Neuronal stem cell (in vitro differentiated cells): ENCODE measurements at regions not wholly inside any gene's neighbourhood (a gene's known extent, or its start where the extent isn't known, plus 50 kb on each side); places are given as distances from the start of the nearest gene placed in this dataset.
A peak's percentile ranks its signal among the peaks of the same experiment; 100 is the strongest.

Experiments
- DNase-seq: peaks from one replicate; pipeline ENCODE4 v3.0.0-alpha.2; 2013; ENCODE audit warnings: low spot score
- H2AFZ ChIP-seq: one replicate; pipeline ENCODE4 v1.6.1; 2013; ENCODE audit warnings: mild to moderate bottlenecking, low read length, inconsistent platforms
- H2AK5ac ChIP-seq: 2 replicates; pipeline ENCODE4 v1.6.1; 2013; ENCODE audit warnings: low read depth, mild to moderate bottlenecking, inconsistent platforms, low read length, moderate library complexity, mixed read lengths
- H2BK120ac ChIP-seq: 2 replicates; pipeline ENCODE4 v1.6.1; 2013; ENCODE audit warnings: low read depth, mild to moderate bottlenecking, inconsistent platforms, low read length, moderate library complexity, mixed read lengths
- H2BK12ac ChIP-seq: one replicate; pipeline ENCODE4 v1.6.1; 2013; ENCODE audit warnings: low read length, inconsistent platforms
- H2BK15ac ChIP-seq: 2 replicates; pipeline ENCODE4 v1.6.1; 2013; ENCODE audit warnings: mild to moderate bottlenecking, low read length, inconsistent platforms, mixed read lengths
- H2BK5ac ChIP-seq: one replicate; pipeline ENCODE4 v1.6.1; 2013; ENCODE audit warnings: inconsistent platforms, mild to moderate bottlenecking, low read length, moderate library complexity
- H3K14ac ChIP-seq: one replicate; pipeline ENCODE4 v1.6.1; 2013; ENCODE audit warnings: low read length, inconsistent platforms
- H3K18ac ChIP-seq: 2 replicates; pipeline ENCODE4 v1.6.1; 2013; ENCODE audit warnings: low read length, inconsistent platforms
- H3K23ac ChIP-seq: 2 replicates; pipeline ENCODE4 v1.6.1; 2013; ENCODE audit warnings: low read depth, mild to moderate bottlenecking, mixed read lengths, low read length, inconsistent platforms; ENCODE audit not compliant: poor library complexity
- H3K27ac ChIP-seq: replicated peaks from 3 replicates; pipeline ENCODE4 v1.5.1; 2013; ENCODE audit warnings: low read length, inconsistent platforms
- H3K27me3 ChIP-seq, 3 experiments: 2 replicates each; pipeline ENCODE4 v1.6.1; 2013; ENCODE audit warnings: low read length in 3 of 3, mild to moderate bottlenecking in 2 of 3, inconsistent platforms in 1 of 3, low read depth in 1 of 3, mixed read lengths in 1 of 3, moderate library complexity in 1 of 3; ENCODE audit not compliant: control insufficient read depth in 3 of 3, insufficient read depth in 3 of 3
- H3K36me3 ChIP-seq, 2 donors: replicated peaks in 1 of 2; 2 replicates each; pipeline ENCODE4 v1.6.1; 2013; ENCODE audit warnings: low read length in 2 of 2; ENCODE audit not compliant: control insufficient read depth in 2 of 2, insufficient read depth in 2 of 2
- H3K4ac ChIP-seq: 2 replicates; pipeline ENCODE4 v1.6.1; 2013; ENCODE audit warnings: inconsistent platforms, mild to moderate bottlenecking, low read length, moderate library complexity
- H3K4me1 ChIP-seq, 2 donors: 1 replicate in 1 of 2; 2 replicates in 1 of 2; pipeline ENCODE4 v1.6.1; 2013; ENCODE audit warnings: low read length in 2 of 2, low read depth in 1 of 2; ENCODE audit not compliant: control insufficient read depth in 2 of 2, insufficient read depth in 1 of 2
- H3K4me2 ChIP-seq: one replicate; pipeline ENCODE4 v1.6.1; 2013; ENCODE audit warnings: mild to moderate bottlenecking, low read length, inconsistent platforms; ENCODE audit not compliant: insufficient read depth, poor library complexity, severe bottlenecking
- H3K4me3 ChIP-seq, 2 donors: 2 replicates each; pipeline ENCODE4 v1.5.1; 2013; ENCODE audit warnings: low read length in 2 of 2, mild to moderate bottlenecking in 2 of 2, inconsistent platforms in 1 of 2, moderate library complexity in 1 of 2
- H3K79me1 ChIP-seq: one replicate; pipeline ENCODE4 v1.6.1; 2013; ENCODE audit warnings: low read depth, mild to moderate bottlenecking, inconsistent platforms, low read length, moderate library complexity
- H3K9ac ChIP-seq: one replicate; pipeline ENCODE4 v1.6.1; 2013; ENCODE audit warnings: mild to moderate bottlenecking, low read depth, low read length, inconsistent platforms; ENCODE audit not compliant: poor library complexity
- H3K9me3 ChIP-seq, 2 donors: replicated peaks in 1 of 2; 2 replicates each; pipeline versions ENCODE3 to v1.6.1; 2013; ENCODE audit warnings: low read length in 2 of 2, mild to moderate bottlenecking in 2 of 2, inconsistent platforms in 1 of 2, low read depth in 1 of 2, mixed read lengths in 1 of 2, moderate library complexity in 1 of 2; ENCODE audit not compliant: control insufficient read depth in 2 of 2, insufficient read depth in 1 of 2
- H4K8ac ChIP-seq: one replicate; pipeline ENCODE4 v1.6.1; 2013; ENCODE audit warnings: low read depth, mild to moderate bottlenecking, inconsistent platforms, low read length, moderate library complexity
- H4K91ac ChIP-seq: one replicate; pipeline ENCODE4 v1.6.1; 2013; ENCODE audit warnings: low read length, low read depth, mild to moderate bottlenecking, inconsistent platforms; ENCODE audit not compliant: poor library complexity
- WGBS, 2 donors: extraction: QIAGEN DNeasy Blood & Tissue Kit; methylation state at CpG; one replicate each; pipeline ENCODE4 v1.1.7; 2013; ENCODE audit warnings: missing lambda C conversion rate in 2 of 2, mixed read lengths in 1 of 2; ENCODE audit not compliant: insufficient read length in 2 of 2, insufficient replicate concordance in 1 of 2; ENCODE audit errors: extremely low coverage in 2 of 2; 5-methylcytosine and 5-hydroxymethylcytosine counted together

DNA sequence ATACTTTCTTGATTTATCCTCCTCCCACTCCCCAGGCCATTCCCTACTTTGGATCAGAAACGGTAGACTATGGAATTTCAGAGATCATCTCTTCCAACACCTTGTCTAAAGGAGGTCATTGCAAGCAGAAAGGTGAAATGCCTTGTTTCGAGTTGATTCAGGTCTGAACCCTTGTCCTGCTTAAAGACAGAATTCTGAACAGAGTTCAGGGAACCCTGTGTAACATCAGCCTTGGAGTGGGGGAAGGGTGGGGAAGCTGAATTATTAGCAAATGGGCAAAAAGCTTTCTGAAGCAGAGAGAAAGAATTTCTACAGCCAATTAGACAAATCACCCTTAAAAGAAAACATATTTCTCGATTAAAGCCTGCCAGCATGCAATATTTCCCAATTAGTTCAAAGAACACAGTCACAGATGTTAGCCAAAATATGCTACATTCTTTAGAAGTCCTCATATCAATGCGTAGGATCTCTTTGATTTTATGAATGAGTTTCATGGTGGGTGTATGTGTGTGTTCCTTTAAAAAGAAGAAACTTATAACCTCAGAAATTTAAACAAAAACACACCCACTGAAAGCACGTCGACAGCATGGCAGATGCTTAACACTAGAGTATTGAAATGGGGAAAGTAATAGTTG is 353.1 kb downstream of the RND3 start:
- H3K9ac ChIP-seq = no peak overlapping the region
- H3K18ac ChIP-seq = no peak overlapping the region
- DNase-seq = no peak
- H2AFZ ChIP-seq = peak overlapping the region; percentile 0
- no peak overlapping the region for H2BK15ac ChIP-seq
- H2BK12ac ChIP-seq = no peak overlapping the region
- no peak overlapping the region for H2AK5ac ChIP-seq
- H3K4me3 ChIP-seq = no peak overlapping the region
- peaks cover 0 to 2% of the 10 kb centered on the region in 2 donors for H3K9me3 ChIP-seq
- no peaks in the 10 kb centered on the region for H3K79me1 ChIP-seq
- no peak overlapping the region for H4K91ac ChIP-seq
- no peak overlapping the region for H2BK5ac ChIP-seq
- H2BK120ac ChIP-seq = no peak overlapping the region
- no CpG with 5 or more reads among the region's 6 CpGs for WGBS, 2 donors
- H3K4me1 ChIP-seq = peaks cover 2 to 10% of the 10 kb centered on the region in 2 donors
- H3K4me2 ChIP-seq = no peak overlapping the region
- no peak overlapping the region for H3K4ac ChIP-seq
- H3K36me3 ChIP-seq = no peaks in the 10 kb centered on the region
- H3K27ac ChIP-seq = no peak overlapping the region
- no peak overlapping the region for H3K14ac ChIP-seq
- no peaks in the 10 kb centered on the region for H3K27me3 ChIP-seq
- no peak overlapping the region for H4K8ac ChIP-seq
- H3K23ac ChIP-seq = no peak overlapping the region

DNA sequence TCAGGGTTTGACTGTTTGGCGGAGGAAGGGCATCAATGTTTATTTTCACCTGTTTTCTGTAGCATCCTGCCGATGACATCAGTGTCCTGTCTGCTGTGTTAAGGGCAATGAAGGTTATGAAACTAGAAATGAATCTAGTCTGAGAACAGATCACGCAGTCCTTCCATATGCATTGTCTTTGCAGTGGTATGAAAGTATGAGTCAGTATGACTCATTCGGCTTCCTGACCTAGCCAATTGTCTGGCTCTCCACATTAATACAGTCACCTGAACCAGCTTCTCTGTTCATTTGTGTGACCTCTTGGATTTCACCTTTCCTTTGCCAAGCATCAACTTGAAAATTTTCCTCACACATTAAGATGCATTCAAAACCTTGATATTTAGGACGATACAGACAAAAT is 353.8 kb downstream of the RND3 start:
- no peak overlapping the region for H3K4me3 ChIP-seq
- DNase-seq = no peak
- no peak overlapping the region for H3K23ac ChIP-seq
- no peak overlapping the region for H3K18ac ChIP-seq
- no peaks in the 10 kb centered on the region for H3K36me3 ChIP-seq
- H4K8ac ChIP-seq = no peak overlapping the region
- H2BK15ac ChIP-seq = no peak overlapping the region
- no peak overlapping the region for H2BK120ac ChIP-seq
- no peak overlapping the region for H2BK5ac ChIP-seq
- H3K9ac ChIP-seq = no peak overlapping the region
- no CpG with 5 or more reads among the region's 5 CpGs for WGBS, 2 donors
- H2AFZ ChIP-seq = no peak overlapping the region
- H3K4me1 ChIP-seq = peaks cover 2 to 10% of the 10 kb centered on the region in 2 donors
- H3K14ac ChIP-seq = no peak overlapping the region
- no peak overlapping the region for H3K27ac ChIP-seq
- no peaks in the 10 kb centered on the region for H3K27me3 ChIP-seq
- peaks cover 0 to 5% of the 10 kb centered on the region in 2 donors for H3K9me3 ChIP-seq
- no peak overlapping the region for H3K4me2 ChIP-seq
- H3K79me1 ChIP-seq = no peaks in the 10 kb centered on the region
- H2BK12ac ChIP-seq = no peak overlapping the region
- H4K91ac ChIP-seq = no peak overlapping the region
- no peak overlapping the region for H3K4ac ChIP-seq
- no peak overlapping the region for H2AK5ac ChIP-seq

DNA sequence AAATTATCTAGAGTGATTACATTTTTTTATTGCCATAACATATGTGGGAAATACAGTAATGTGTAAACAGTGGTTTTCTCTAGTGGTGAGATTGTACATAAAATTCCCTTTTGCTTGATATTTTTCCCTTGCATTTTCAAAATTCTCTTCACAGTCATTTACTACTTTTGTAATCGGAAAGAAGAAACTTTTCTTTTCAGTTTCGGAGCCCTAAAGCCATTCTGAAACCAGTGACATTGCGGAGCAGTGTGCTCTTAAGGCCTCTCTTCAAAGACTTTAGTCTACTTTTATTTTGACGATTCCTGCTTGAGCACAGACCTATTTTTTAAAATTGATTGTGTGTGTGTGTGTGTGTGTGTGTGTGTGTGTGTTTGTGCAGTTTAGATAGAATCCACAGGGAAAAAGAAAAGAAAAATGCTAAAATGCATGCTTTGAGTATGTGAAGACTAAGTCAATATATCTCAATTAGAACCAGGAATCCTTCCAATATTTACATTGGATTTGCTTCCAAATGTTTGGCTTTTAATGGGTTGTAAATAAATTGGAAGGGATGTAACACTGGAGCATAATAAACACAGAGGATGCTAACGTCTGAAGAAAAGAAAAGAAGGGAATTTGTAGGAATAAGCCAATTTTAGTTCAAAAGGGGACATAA is 357.4 kb downstream of the RND3 start:
- no peaks in the 10 kb centered on the region for H3K79me1 ChIP-seq
- H3K27ac ChIP-seq = no peak overlapping the region
- no peaks in the 10 kb centered on the region for H3K27me3 ChIP-seq
- H2BK5ac ChIP-seq = no peak overlapping the region
- H3K4me1 ChIP-seq = peaks cover 16 to 22% of the 10 kb centered on the region in 2 donors
- no peak overlapping the region for H3K18ac ChIP-seq
- H2BK12ac ChIP-seq = no peak overlapping the region
- no peak for DNase-seq
- no peak overlapping the region for H2AK5ac ChIP-seq
- WGBS, 2 donors = no CpG with 5 or more reads among the region's 5 CpGs
- H3K23ac ChIP-seq = no peak overlapping the region
- no peak overlapping the region for H3K9ac ChIP-seq
- H4K91ac ChIP-seq = no peak overlapping the region
- no peak overlapping the region for H4K8ac ChIP-seq
- no peak overlapping the region for H2BK15ac ChIP-seq
- no peak overlapping the region for H3K4ac ChIP-seq
- no peak overlapping the region for H2BK120ac ChIP-seq
- no peak overlapping the region for H2AFZ ChIP-seq
- H3K14ac ChIP-seq = no peak overlapping the region
- H3K4me3 ChIP-seq = no peak overlapping the region
- H3K36me3 ChIP-seq = no peaks in the 10 kb centered on the region
- H3K4me2 ChIP-seq = no peak overlapping the region
- H3K9me3 ChIP-seq = peaks cover 0 to 5% of the 10 kb centered on the region in 2 donors

DNA sequence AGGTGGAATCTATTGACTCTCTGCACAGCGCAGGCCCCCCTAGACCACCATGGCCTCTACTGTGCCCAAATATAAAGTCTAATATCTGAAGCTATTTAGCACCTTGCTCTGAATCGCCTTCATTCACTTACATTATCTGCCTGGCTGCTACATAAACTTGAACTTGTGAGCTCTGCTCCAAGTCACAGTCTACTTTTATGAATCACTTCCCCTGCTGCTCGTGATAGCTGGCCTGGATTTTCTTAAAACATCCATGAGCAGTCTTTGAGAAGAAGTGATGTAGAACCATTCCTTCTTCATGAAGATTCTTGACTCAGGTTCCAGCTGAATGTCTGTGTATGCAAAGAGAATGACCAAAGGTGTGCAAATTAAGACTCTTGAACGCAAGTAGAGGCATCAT is 359.5 kb downstream of the RND3 start:
- Histone ChIP-seq H3K18ac (no peak overlapping the region), H2BK12ac (no peak overlapping the region), H2BK15ac (no peak overlapping the region), H3K36me3 (no peaks in the 10 kb centered on the region), H3K23ac (no peak overlapping the region), H3K4me3 (no peak overlapping the region), H2BK5ac (no peak overlapping the region), H3K4me2 (no peak overlapping the region), H3K9me3 (peaks cover 0 to 5% of the 10 kb centered on the region in 2 donors), H3K9ac (no peak overlapping the region), H3K4me1 (peaks cover 12 to 14% of the 10 kb centered on the region in 2 donors), H3K27ac (no peak overlapping the region), H3K79me1 (no peaks in the 10 kb centered on the region), H2AK5ac (no peak overlapping the region), H3K27me3 (no peaks in the 10 kb centered on the region), H4K91ac (no peak overlapping the region), H3K14ac (no peak overlapping the region), H2AFZ (no peak overlapping the region), H2BK120ac (no peak overlapping the region), H3K4ac (no peak overlapping the region), H4K8ac (no peak overlapping the region)
- WGBS, 2 donors = no CpG with 5 or more reads among the region's 4 CpGs
- DNase-seq = no peak
